DMS53 treated with DMSO at 0.1 percent for 48 hours (cell line): ENCODE measurements at regions not wholly inside any gene's neighbourhood (a gene's known extent, or its start where the extent isn't known, plus 50 kb on each side); places are given as distances from the start of the nearest gene placed in this dataset.
"Not testable (repeated sequence)": the region's sequence is repeated elsewhere in the genome, so short reads cannot be mapped to it uniquely, and the experiment has no call there.

Source experiments
- DNase-seq: peaks from one replicate; lab custom pipeline; 2025; ENCODE audit not compliant: unreplicated experiment; lab: John Stamatoyannopoulos, UW

GRCh38 chr16:16991711-16992110 lies 479.0 kb downstream of the XYLT1 start:
- no peak for DNase-seq

GRCh38 chr16:16992975-16993765 lies 477.6 kb downstream of the XYLT1 start:
- DNase-seq, result no peak

- no peak for DNase-seq
These were observed 475.9 kb downstream of the XYLT1 start for GRCh38 chr16:16994831-16995230.

GRCh38 chr16:16996827-16997226 lies 473.9 kb downstream of the XYLT1 start:
- DNase-seq, result no peak

- DNase-seq, result no peak
These were observed 473.4 kb downstream of the XYLT1 start for GRCh38 chr16:16997349-16997748.

- DNase-seq, result no peak
These were observed 469.3 kb downstream of the XYLT1 start for GRCh38 chr16:17001471-17001870.

- DNase-seq, result no peak
These were observed 468.2 kb downstream of the XYLT1 start for GRCh38 chr16:17002565-17002964.

- DNase-seq, result not testable (repeated sequence)
These were observed 464.8 kb downstream of the XYLT1 start for GRCh38 chr16:17005963-17006362.

- DNase-seq, result no peak
These were observed 459.0 kb downstream of the XYLT1 start for GRCh38 chr16:17011712-17012111.

- no peak for DNase-seq
These were observed 457.7 kb downstream of the XYLT1 start for GRCh38 chr16:17013038-17013437.

- DNase-seq, result no peak
These were observed 456.2 kb downstream of the XYLT1 start for GRCh38 chr16:17014484-17015121.

- no peak for DNase-seq
These were observed 455.1 kb downstream of the XYLT1 start for GRCh38 chr16:17015702-17016101.

GRCh38 chr16:17017442-17017841 lies 453.3 kb downstream of the XYLT1 start:
- DNase-seq, result no peak

GRCh38 chr16:17018585-17018939 lies 452.2 kb downstream of the XYLT1 start:
- no peak for DNase-seq

- no peak for DNase-seq
These were observed 451.4 kb downstream of the XYLT1 start for GRCh38 chr16:17019366-17019765.

- DNase-seq, result no peak
These were observed 447.2 kb downstream of the XYLT1 start for GRCh38 chr16:17023606-17024005.

GRCh38 chr16:17024514-17024913 lies 446.2 kb downstream of the XYLT1 start:
- no peak for DNase-seq

- DNase-seq, result no peak
These were observed 444.0 kb downstream of the XYLT1 start for GRCh38 chr16:17026600-17027242.

GRCh38 chr16:17027488-17028129 lies 443.2 kb downstream of the XYLT1 start:
- DNase-seq, result no peak

- DNase-seq, result no peak
These were observed 441.0 kb downstream of the XYLT1 start for GRCh38 chr16:17029602-17030350.
